MM.1S (cell line): ENCODE measurements at regions not wholly inside any gene's neighbourhood (a gene's known extent, or its start where the extent isn't known, plus 50 kb on each side); places are given as distances from the start of the nearest gene placed in this dataset.

Source experiments
- DNase-seq: peaks from one replicate; pipeline ENCODE4 v3.0.0-alpha.2; 2015
- H2AFZ ChIP-seq: fragments of 300-600 bp; sonication (generic); 2 replicates; pipeline ENCODE4 v1.6.0; 2016; ENCODE audit warnings: antibody characterized with exemption, low read length
- H3F3A ChIP-seq: fragments of 300-600 bp; sonication (generic); 2 replicates; pipeline ENCODE4 v1.6.1; 2016; ENCODE audit warnings: mild to moderate bottlenecking, antibody characterized with exemption, low read length, moderate library complexity, mixed read lengths; ENCODE audit not compliant: insufficient read depth
- H3K27ac ChIP-seq: fragments of 300-600 bp; sonication (generic); 2 replicates; pipeline ENCODE4 v1.5.1; 2016; ENCODE audit warnings: mild to moderate bottlenecking, low read length
- H3K27me3 ChIP-seq: fragments of 300-600 bp; sonication (generic); replicated peaks from 2 replicates; pipeline ENCODE4 v1.6.0; 2016; ENCODE audit warnings: low read length; ENCODE audit not compliant: insufficient read depth
- H3K36me3 ChIP-seq: fragments of 300-600 bp; sonication (generic); replicated peaks from 2 replicates; pipeline ENCODE4 v1.6.1; 2016; ENCODE audit warnings: mild to moderate bottlenecking, low read length, mixed read lengths; ENCODE audit not compliant: insufficient read depth
- H3K4me1 ChIP-seq: fragments of 300-600 bp; sonication (generic); 2 replicates; pipeline ENCODE4 v1.6.1; 2016; ENCODE audit warnings: low read length, mixed read lengths
- H3K4me2 ChIP-seq: fragments of 300-600 bp; sonication (generic); 2 replicates; pipeline ENCODE4 v1.6.0; 2016; ENCODE audit warnings: low read depth, low read length
- H3K4me3 ChIP-seq: fragments of 300-600 bp; sonication (generic); 2 replicates; pipeline ENCODE4 v1.5.1; 2016; ENCODE audit warnings: low read length, mixed read lengths
- H3K79me2 ChIP-seq: fragments of 300-600 bp; sonication (generic); 2 replicates; pipeline ENCODE4 v1.6.1; 2016; ENCODE audit warnings: mixed run types, low read length, mixed read lengths
- H3K9ac ChIP-seq: fragments of 300-600 bp; sonication (generic); 2 replicates; pipeline ENCODE4 v1.6.1; 2016; ENCODE audit warnings: low read length, mixed read lengths
- H3K9me2 ChIP-seq: fragments of 300-600 bp; sonication (generic); replicated peaks from 2 replicates; pipeline ENCODE4 v1.6.1; 2016; ENCODE audit warnings: mild to moderate bottlenecking, low read length, mixed read lengths; ENCODE audit not compliant: insufficient read depth
- H3K9me3 ChIP-seq: fragments of 300-600 bp; sonication (generic); replicated peaks from 2 replicates; pipeline ENCODE4 v1.6.1; 2016; ENCODE audit warnings: mild to moderate bottlenecking, low read length, mixed read lengths; ENCODE audit not compliant: insufficient read depth
- H4K20me1 ChIP-seq: fragments of 300-600 bp; sonication (generic); 2 replicates; pipeline ENCODE4 v1.6.1; 2016; ENCODE audit warnings: mild to moderate bottlenecking, low read length, moderate library complexity, mixed read lengths; ENCODE audit not compliant: insufficient read depth
- EZH2 ChIP-seq: fragments of 300-600 bp; sonication (generic); optimal IDR thresholded peaks from 2 replicates; pipeline ENCODE3; 2017; ENCODE audit warnings: low read depth, mild to moderate bottlenecking, antibody characterized with exemption, low read length, mixed read lengths
- EZH2phosphoT487 ChIP-seq: fragments of 300-600 bp; sonication (generic); IDR thresholded peaks from 2 replicates; pipeline ENCODE4 v1.6.1; 2018; ENCODE audit warnings: antibody characterized with exemption, low read length
- TF ChIP-seq, protein P1 (sequence below): fragments of 300-600 bp; sonication (generic); IDR thresholded peaks from 2 replicates; pipeline ENCODE4 v1.5.1; 2016; ENCODE audit warnings: antibody characterized with exemption, low read length, mixed read lengths

DNA sequence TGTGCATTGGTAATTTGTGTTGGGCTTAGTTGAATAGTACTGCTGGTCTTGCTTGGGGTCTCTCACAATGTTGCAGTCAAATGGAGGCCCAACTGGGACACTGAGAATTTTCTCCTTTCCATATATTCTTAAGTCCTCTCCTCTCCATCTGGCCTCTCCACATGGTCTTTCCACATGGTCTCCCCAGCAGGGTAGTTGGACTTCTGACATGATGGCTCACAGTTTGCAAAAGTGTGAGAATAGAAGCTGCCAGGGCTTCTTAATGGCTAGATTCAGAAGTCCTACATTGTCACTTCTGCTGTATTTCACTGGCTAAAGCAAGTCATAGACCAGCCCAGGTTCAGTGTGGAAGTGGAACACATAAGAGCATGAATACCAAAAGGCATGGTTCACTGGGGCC lies 318.5 kb upstream of the TNP1 start:
- H2AFZ ChIP-seq = no peak overlapping the region
- no peaks in the 10 kb centered on the region for H3K27me3 ChIP-seq
- no peak for DNase-seq
- H3F3A ChIP-seq = no peaks in the 10 kb centered on the region
- no peak overlapping the region for H3K9ac ChIP-seq
- H3K4me1 ChIP-seq = no peaks in the 10 kb centered on the region
- TF ChIP-seq, protein P1, sequence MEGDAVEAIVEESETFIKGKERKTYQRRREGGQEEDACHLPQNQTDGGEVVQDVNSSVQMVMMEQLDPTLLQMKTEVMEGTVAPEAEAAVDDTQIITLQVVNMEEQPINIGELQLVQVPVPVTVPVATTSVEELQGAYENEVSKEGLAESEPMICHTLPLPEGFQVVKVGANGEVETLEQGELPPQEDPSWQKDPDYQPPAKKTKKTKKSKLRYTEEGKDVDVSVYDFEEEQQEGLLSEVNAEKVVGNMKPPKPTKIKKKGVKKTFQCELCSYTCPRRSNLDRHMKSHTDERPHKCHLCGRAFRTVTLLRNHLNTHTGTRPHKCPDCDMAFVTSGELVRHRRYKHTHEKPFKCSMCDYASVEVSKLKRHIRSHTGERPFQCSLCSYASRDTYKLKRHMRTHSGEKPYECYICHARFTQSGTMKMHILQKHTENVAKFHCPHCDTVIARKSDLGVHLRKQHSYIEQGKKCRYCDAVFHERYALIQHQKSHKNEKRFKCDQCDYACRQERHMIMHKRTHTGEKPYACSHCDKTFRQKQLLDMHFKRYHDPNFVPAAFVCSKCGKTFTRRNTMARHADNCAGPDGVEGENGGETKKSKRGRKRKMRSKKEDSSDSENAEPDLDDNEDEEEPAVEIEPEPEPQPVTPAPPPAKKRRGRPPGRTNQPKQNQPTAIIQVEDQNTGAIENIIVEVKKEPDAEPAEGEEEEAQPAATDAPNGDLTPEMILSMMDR = no peak
- TF ChIP-seq EZH2phosphoT487 = no peak
- TF ChIP-seq EZH2 = no peak
- H4K20me1 ChIP-seq = no peaks in the 10 kb centered on the region
- no peaks in the 10 kb centered on the region for H3K79me2 ChIP-seq
- H3K4me2 ChIP-seq = no peak overlapping the region
- no peak overlapping the region for H3K4me3 ChIP-seq
- H3K27ac ChIP-seq = no peak overlapping the region
- no peaks in the 10 kb centered on the region for H3K9me3 ChIP-seq
- H3K36me3 ChIP-seq = no peaks in the 10 kb centered on the region
- no peaks in the 10 kb centered on the region for H3K9me2 ChIP-seq

DNA sequence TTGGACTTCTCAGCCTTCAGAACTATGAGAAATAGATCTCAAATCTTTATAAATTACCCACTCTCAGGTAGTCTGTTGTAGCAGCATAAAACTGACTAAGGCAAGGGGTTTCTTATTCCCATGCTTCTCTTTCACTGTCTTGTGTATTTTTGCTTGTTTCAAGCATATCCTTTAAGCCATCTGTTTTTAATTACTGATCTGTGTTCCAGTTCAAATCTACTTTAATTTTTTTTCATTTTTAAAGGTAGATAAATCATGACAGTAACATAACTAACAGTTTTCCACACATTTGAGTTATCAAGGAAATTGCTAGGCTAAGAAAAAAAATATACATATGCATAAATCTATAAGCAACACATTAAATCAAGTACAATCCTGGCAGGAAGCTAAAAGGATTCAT lies 317.9 kb upstream of the TNP1 start:
- Histone ChIP-seq H3K4me3 (no peak overlapping the region), H3K27me3 (no peaks in the 10 kb centered on the region), H3K9me2 (no peaks in the 10 kb centered on the region), H3K4me1 (no peaks in the 10 kb centered on the region), H3K79me2 (no peaks in the 10 kb centered on the region), H3K36me3 (no peaks in the 10 kb centered on the region), H3F3A (no peaks in the 10 kb centered on the region), H3K27ac (no peak overlapping the region), H2AFZ (no peak overlapping the region), H4K20me1 (no peaks in the 10 kb centered on the region), H3K9me3 (no peaks in the 10 kb centered on the region), H3K4me2 (no peak overlapping the region), H3K9ac (no peak overlapping the region)
- no peak for DNase-seq
- TF ChIP-seq, protein P1 = no peak
- TF ChIP-seq EZH2phosphoT487 = no peak
- no peak for TF ChIP-seq EZH2

DNA sequence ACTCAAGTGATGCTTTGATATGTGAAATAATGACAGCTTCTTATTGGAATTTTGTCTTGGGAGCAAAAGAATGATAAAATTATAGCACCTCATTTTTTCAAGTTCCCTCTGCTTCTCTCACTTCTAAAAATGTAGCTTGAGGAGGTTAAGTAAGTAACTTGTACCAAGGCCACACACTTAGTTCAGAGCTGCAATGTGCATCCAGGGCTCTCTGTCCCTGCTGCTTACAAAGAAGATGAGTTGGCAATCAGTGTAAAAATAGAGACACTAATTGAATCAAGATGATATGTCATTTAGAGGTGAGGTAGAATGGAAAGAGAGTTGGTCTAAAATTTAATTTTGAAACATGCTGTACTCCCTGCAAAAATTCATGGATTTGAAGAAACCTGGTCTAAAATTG lies 312.0 kb upstream of the TNP1 start:
- DNase-seq = no peak
- H3K4me3 ChIP-seq = no peak overlapping the region
- no peaks in the 10 kb centered on the region for H3F3A ChIP-seq
- no peak overlapping the region for H3K27ac ChIP-seq
- H3K79me2 ChIP-seq = no peaks in the 10 kb centered on the region
- H2AFZ ChIP-seq = no peak overlapping the region
- H3K4me2 ChIP-seq = no peak overlapping the region
- no peak overlapping the region for H3K9ac ChIP-seq
- H4K20me1 ChIP-seq = no peaks in the 10 kb centered on the region
- H3K9me3 ChIP-seq = no peaks in the 10 kb centered on the region
- TF ChIP-seq EZH2phosphoT487 (no peak), EZH2 (no peak)
- TF ChIP-seq, protein P1 = no peak
- no peaks in the 10 kb centered on the region for H3K27me3 ChIP-seq
- H3K36me3 ChIP-seq = no peaks in the 10 kb centered on the region
- H3K4me1 ChIP-seq = no peaks in the 10 kb centered on the region
- no peaks in the 10 kb centered on the region for H3K9me2 ChIP-seq
